Cardiac muscle cell (in vitro differentiated cells and primary cell): ENCODE measurements at regions not wholly inside any gene's neighbourhood (a gene's known extent, or its start where the extent isn't known, plus 50 kb on each side); places are given as distances from the start of the nearest gene placed in this dataset.

ENCODE experiments used
- DNase-seq, 2 donors: peaks; one replicate each; pipeline versions ENCODE4 v3.0.0 to v3.0.0-alpha.2; 2010 to 2017; ENCODE audit warnings: low read depth in 1 of 2, low spot score in 1 of 2
- H3K27ac ChIP-seq: fragments of 200-600 bp; sonication (generic); 2 replicates; pipeline ENCODE4 v1.5.1; 2016
- H3K27me3 ChIP-seq: fragments of 200-600 bp; sonication (generic); 2 replicates; pipeline ENCODE4 v1.6.0; 2016; ENCODE audit warnings: control low read depth
- H3K36me3 ChIP-seq: fragments of 200-600 bp; sonication (generic); 2 replicates; pipeline ENCODE4 v1.5.1; 2016; ENCODE audit warnings: control low read depth
- H3K4me1 ChIP-seq: fragments of 200-600 bp; sonication (generic); 2 replicates; pipeline ENCODE4 v1.8.1; 2017; ENCODE audit warnings: low read depth, mild to moderate bottlenecking, mixed run types
- H3K4me3 ChIP-seq: fragments of 200-600 bp; sonication (generic); 2 replicates; pipeline ENCODE4 v1.5.1; 2016; ENCODE audit warnings: mild to moderate bottlenecking
- H3K9me3 ChIP-seq: fragments of 200-600 bp; sonication (generic); 2 replicates; pipeline ENCODE4 v1.5.1; 2017; ENCODE audit warnings: low read depth, mild to moderate bottlenecking, control low read depth
- TF ChIP-seq, protein P1 (sequence below): IDR thresholded peaks from 2 replicates; pipeline ENCODE4 v1.5.1; 2012; ENCODE audit warnings: low read depth, mild to moderate bottlenecking, low read length

DNA sequence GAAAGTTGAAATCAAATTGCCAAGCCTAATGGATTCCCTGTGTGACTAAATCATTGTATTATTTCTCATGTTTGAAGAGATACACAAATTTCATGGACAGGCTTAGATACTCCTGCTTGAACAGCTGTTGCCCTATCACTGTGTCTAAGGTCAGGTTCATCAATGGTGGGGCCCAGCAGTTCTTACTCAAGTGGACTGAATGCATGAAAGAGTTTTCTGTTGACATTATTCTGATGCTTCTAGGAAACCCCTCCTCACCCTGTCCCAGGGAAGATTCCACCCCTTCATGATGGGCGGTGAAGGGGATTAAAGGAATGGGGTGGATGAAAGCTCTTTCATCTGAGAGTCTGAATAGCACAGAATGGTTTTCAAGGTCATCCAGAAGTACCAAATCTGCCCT, 148.8 kb downstream of the INO80D start:
- H3K4me3 ChIP-seq = no peak overlapping the region
- TF ChIP-seq, protein P1, sequence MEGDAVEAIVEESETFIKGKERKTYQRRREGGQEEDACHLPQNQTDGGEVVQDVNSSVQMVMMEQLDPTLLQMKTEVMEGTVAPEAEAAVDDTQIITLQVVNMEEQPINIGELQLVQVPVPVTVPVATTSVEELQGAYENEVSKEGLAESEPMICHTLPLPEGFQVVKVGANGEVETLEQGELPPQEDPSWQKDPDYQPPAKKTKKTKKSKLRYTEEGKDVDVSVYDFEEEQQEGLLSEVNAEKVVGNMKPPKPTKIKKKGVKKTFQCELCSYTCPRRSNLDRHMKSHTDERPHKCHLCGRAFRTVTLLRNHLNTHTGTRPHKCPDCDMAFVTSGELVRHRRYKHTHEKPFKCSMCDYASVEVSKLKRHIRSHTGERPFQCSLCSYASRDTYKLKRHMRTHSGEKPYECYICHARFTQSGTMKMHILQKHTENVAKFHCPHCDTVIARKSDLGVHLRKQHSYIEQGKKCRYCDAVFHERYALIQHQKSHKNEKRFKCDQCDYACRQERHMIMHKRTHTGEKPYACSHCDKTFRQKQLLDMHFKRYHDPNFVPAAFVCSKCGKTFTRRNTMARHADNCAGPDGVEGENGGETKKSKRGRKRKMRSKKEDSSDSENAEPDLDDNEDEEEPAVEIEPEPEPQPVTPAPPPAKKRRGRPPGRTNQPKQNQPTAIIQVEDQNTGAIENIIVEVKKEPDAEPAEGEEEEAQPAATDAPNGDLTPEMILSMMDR = no peak
- H3K27ac ChIP-seq = no peak overlapping the region
- H3K36me3 ChIP-seq = no peaks in the 10 kb centered on the region
- DNase-seq = no peak
- no peaks in the 10 kb centered on the region for H3K4me1 ChIP-seq
- H3K9me3 ChIP-seq = no peaks in the 10 kb centered on the region
- H3K27me3 ChIP-seq = no peaks in the 10 kb centered on the region

GRCh38 chr2:205936446-205936845, 149.5 kb downstream of the INO80D start:
- H3K27me3 ChIP-seq = no peaks in the 10 kb centered on the region
- TF ChIP-seq, protein P1 = no peak
- no peaks in the 10 kb centered on the region for H3K36me3 ChIP-seq
- DNase-seq = no peak
- H3K4me3 ChIP-seq = no peak overlapping the region
- H3K4me1 ChIP-seq = no peaks in the 10 kb centered on the region
- H3K27ac ChIP-seq = no peak overlapping the region
- H3K9me3 ChIP-seq = no peaks in the 10 kb centered on the region

DNA sequence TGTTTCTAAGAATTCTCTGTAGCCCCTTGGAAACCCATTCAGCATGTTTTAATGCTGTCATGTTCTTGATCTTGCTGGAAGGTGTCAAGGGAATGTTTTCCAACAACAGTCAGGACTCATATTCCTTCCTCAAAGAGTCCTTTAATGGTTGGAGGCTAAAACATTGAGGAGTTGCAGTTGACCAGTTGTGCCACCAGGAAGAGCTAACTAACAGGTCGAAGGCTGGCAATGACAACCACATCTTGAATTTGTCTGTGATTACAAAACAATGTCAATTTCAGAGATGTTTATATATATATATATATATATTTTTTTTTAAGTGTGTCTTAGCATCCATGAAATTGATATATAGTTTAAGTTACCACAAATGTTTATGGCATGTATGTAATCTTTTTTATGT, 151.5 kb downstream of the INO80D start:
- Histone ChIP-seq H3K27me3 (no peaks in the 10 kb centered on the region), H3K4me3 (no peak overlapping the region), H3K27ac (no peak overlapping the region), H3K36me3 (no peaks in the 10 kb centered on the region), H3K9me3 (no peaks in the 10 kb centered on the region), H3K4me1 (no peaks in the 10 kb centered on the region)
- TF ChIP-seq, protein P1 = peak; percentile 19
- DNase-seq = peak in 1 of 2 donors; percentile 9

DNA sequence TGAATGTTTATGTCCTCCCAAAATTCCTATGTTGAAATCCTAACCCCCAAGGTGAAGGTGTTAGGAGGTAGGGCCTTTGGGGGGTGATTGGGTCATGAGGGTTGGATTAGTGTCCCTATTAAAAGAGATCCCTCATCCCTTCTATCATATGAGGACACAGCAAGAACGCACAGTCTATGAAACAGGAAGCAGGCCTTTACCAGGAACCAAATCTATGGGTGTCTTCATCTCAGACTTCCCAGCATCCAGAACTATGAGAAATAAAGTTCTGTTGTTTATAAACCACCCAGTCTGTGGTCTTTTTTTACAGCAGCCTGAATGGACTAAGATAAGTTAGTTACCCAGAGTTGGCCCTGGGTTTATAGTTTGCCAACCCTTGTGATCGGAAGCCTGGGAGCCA, 153.1 kb downstream of the INO80D start:
- peaks cover 7% of the 10 kb centered on the region for H3K27me3 ChIP-seq
- no peak for DNase-seq
- TF ChIP-seq, protein P1 = no peak
- no peak overlapping the region for H3K27ac ChIP-seq
- H3K9me3 ChIP-seq = no peaks in the 10 kb centered on the region
- H3K4me3 ChIP-seq = no peak overlapping the region
- no peaks in the 10 kb centered on the region for H3K4me1 ChIP-seq
- no peaks in the 10 kb centered on the region for H3K36me3 ChIP-seq

- no peak for DNase-seq
- TF ChIP-seq, protein P1 = no peak
- Histone ChIP-seq H3K4me3 (no peak overlapping the region), H3K4me1 (no peaks in the 10 kb centered on the region), H3K27me3 (peaks cover 22% of the 10 kb centered on the region), H3K27ac (no peak overlapping the region), H3K9me3 (no peaks in the 10 kb centered on the region), H3K36me3 (no peaks in the 10 kb centered on the region)
These were observed 154.6 kb downstream of the INO80D start for GRCh38 chr2:205931388-205931787.

GRCh38 chr2:205930209-205930608, 155.8 kb downstream of the INO80D start:
- Histone ChIP-seq H3K27ac (no peak overlapping the region), H3K4me3 (no peak overlapping the region), H3K36me3 (no peaks in the 10 kb centered on the region), H3K27me3 (peaks cover 32% of the 10 kb centered on the region), H3K4me1 (no peaks in the 10 kb centered on the region), H3K9me3 (no peaks in the 10 kb centered on the region)
- TF ChIP-seq, protein P1 = no peak
- DNase-seq = peak in 1 of 2 donors; percentile 74
